GM12865 (cell line): ENCODE measurements at regions not wholly inside any gene's neighbourhood (a gene's known extent, or its start where the extent isn't known, plus 50 kb on each side); places are given as distances from the start of the nearest gene placed in this dataset.
"Not testable (repeated sequence)": the region's sequence is repeated elsewhere in the genome, so short reads cannot be mapped to it uniquely, and the experiment has no call there.

ENCODE experiments used
- DNase-seq: peaks from one replicate; pipeline ENCODE4 v3.0.0; 2010; ENCODE audit warnings: low read depth
- H3K4me3 ChIP-seq: 2 replicates; pipeline ENCODE4 v1.5.1; 2011; ENCODE audit warnings: mild to moderate bottlenecking, low read depth, low read length, control low read depth
- TF ChIP-seq, protein P1 (sequence below): IDR thresholded peaks from 2 replicates; pipeline ENCODE4 v1.5.1; 2011; ENCODE audit warnings: low read length, control low read depth, low read depth, inconsistent platforms; ENCODE audit not compliant: insufficient read depth; ENCODE audit errors: missing control alignments

- TF ChIP-seq, protein P1, sequence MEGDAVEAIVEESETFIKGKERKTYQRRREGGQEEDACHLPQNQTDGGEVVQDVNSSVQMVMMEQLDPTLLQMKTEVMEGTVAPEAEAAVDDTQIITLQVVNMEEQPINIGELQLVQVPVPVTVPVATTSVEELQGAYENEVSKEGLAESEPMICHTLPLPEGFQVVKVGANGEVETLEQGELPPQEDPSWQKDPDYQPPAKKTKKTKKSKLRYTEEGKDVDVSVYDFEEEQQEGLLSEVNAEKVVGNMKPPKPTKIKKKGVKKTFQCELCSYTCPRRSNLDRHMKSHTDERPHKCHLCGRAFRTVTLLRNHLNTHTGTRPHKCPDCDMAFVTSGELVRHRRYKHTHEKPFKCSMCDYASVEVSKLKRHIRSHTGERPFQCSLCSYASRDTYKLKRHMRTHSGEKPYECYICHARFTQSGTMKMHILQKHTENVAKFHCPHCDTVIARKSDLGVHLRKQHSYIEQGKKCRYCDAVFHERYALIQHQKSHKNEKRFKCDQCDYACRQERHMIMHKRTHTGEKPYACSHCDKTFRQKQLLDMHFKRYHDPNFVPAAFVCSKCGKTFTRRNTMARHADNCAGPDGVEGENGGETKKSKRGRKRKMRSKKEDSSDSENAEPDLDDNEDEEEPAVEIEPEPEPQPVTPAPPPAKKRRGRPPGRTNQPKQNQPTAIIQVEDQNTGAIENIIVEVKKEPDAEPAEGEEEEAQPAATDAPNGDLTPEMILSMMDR: no peak
- H3K4me3 ChIP-seq: no peak overlapping the region
- DNase-seq: no peak
Measured at GRCh38 chr6:115540077-115540869, 520.4 kb downstream of the FRK start.

GRCh38 chr6:115539531-115539930 is 521.2 kb downstream of the FRK start:
- DNase-seq: no peak
- no peak overlapping the region for H3K4me3 ChIP-seq
- TF ChIP-seq, protein P1: no peak

- no peak for DNase-seq
- H3K4me3 ChIP-seq: no peak overlapping the region
- TF ChIP-seq, protein P1: no peak
Measured at GRCh38 chr6:115524821-115525220, 535.9 kb downstream of the FRK start.

DNA sequence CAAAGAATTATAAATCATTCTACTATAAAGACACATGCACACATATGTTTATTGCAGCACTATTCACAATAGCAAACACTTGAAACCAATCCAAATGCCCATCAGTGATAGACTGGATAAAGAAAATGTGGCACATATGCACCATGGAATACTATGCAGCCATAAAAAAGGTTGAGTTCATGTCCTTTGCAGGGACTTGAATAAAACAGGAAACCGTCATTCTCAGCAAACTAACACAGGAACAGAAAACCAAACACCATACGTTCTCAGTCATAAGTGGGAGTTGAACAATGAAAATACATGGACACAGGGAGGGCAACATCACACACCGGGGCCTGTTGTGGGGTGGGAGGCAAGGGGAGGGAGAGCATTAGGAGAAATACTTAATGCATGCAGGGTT is 538.9 kb downstream of the FRK start:
- not testable (repeated sequence) for H3K4me3 ChIP-seq, DNase-seq

- TF ChIP-seq, protein P1: no peak
- H3K4me3 ChIP-seq: no peak overlapping the region
- no peak for DNase-seq
Measured at GRCh38 chr6:115514656-115515055, 546.0 kb downstream of the FRK start.

DNA sequence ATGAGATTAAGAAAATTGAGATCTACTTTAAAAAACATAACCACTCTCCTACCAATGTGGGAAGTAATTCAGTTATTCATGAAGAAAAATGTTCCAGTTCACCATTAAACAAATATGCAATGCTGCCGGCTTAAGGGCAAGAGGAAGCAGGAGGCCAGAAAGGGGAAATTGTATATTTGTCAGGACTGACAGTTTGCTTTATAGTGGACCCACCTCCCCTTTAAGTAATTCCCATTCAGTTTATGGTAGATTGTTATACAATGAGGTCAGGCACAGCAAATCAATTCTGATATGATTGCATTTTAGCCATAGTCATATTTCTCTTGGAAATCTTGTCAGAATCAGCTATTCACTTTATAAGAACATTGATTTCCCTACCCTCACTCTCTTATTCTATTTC is 547.8 kb downstream of the FRK start:
- H3K4me3 ChIP-seq: no peak overlapping the region
- TF ChIP-seq, protein P1: no peak
- no peak for DNase-seq

DNA sequence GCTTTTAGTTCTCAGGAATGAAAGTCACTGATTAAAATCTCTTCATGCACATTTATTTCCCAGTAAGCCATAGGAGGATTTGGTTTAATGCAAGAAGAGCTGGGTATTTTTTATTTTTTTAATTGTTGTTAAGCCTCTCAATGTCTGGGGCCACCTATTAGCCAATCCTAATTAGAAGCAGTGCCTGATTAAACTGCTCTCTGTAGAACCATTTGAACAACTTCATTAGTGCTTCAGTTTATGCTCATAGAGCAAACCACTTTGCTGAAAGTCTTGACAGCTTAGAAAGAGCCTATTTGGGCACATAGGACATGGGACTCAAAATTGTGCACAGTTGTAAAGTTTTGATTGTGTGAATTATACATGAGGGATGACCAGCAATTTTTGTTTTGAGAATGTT is 548.9 kb downstream of the FRK start:
- TF ChIP-seq, protein P1: no peak
- no peak for DNase-seq
- H3K4me3 ChIP-seq: no peak overlapping the region

GRCh38 chr6:115502432-115502831 is 558.3 kb downstream of the FRK start:
- H3K4me3 ChIP-seq, DNase-seq: not testable (repeated sequence)
